Calu3 (cell line): ENCODE measurements at regions not wholly inside any gene's neighbourhood (a gene's known extent, or its start where the extent isn't known, plus 50 kb on each side); places are given as distances from the start of the nearest gene placed in this dataset.

Experiments used
- BruUV-seq: library from RNA; stranded (reverse); fragments of 400-500 nt; replicated peaks from 2 replicates; lab custom pipeline; 2021; lab: Mats Ljungman, UMichigan
- CTCF ChIA-PET: fragments of 300-600 bp; sonication (Branson Sonifier 250); formaldehyde crosslinking; loops from one replicate; lab custom pipeline; 2022; ENCODE audit warnings: antibody characterized with exemption; lab: Charles Lee
- DNase-seq: peaks from one replicate; pipeline ENCODE4 v3.0.0; 2022
- H3K27ac Mint-ChIP-seq: one replicate; pipeline ENCODE4 v1.8.0; 2022; ENCODE audit warnings: mixed read lengths; ENCODE audit not compliant: unreplicated experiment
- H3K27me3 Mint-ChIP-seq: one replicate; pipeline ENCODE4 v1.8.0; 2022; ENCODE audit warnings: mixed read lengths; ENCODE audit not compliant: unreplicated experiment
- H3K36me3 Mint-ChIP-seq: one replicate; pipeline ENCODE4 v1.8.0; 2022; ENCODE audit warnings: mild to moderate bottlenecking, moderate library complexity, mixed read lengths; ENCODE audit not compliant: insufficient read depth, unreplicated experiment
- H3K4me1 Mint-ChIP-seq: one replicate; pipeline ENCODE4 v1.8.0; 2022; ENCODE audit warnings: mild to moderate bottlenecking, low read depth, mixed read lengths; ENCODE audit not compliant: unreplicated experiment
- H3K4me3 Mint-ChIP-seq: one replicate; pipeline ENCODE4 v1.8.0; 2022; ENCODE audit warnings: mild to moderate bottlenecking, low read depth, moderate library complexity, mixed read lengths; ENCODE audit not compliant: unreplicated experiment
- H3K9me3 Mint-ChIP-seq: one replicate; pipeline ENCODE4 v1.8.0; 2022; ENCODE audit warnings: low read depth, mixed read lengths; ENCODE audit not compliant: unreplicated experiment
- CTCF ChIP-seq: fragments of 200-600 bp; IDR thresholded peaks from one replicate; pipeline ENCODE4 v1.8.0; 2022; ENCODE audit warnings: antibody characterized with exemption; ENCODE audit not compliant: unreplicated experiment
- intact Hi-C: fragments of 100-400 bp; cut with micrococcal nuclease; formaldehyde crosslinking; loops from one replicate; pipeline ENCODE4 v1.10.0; 2022; ENCODE audit not compliant: unreplicated experiment

GRCh38 chr1:221029981-221030649 is 150.9 kb downstream of the HLX start:
- Mint-ChIP-seq H3K4me3 (no peak overlapping the region), H3K4me1 (peaks cover 1% of the 10 kb centered on the region), H3K27me3 (no peaks in the 10 kb centered on the region), H3K36me3 (no peaks in the 10 kb centered on the region), H3K9me3 (peaks cover 2% of the 10 kb centered on the region), H3K27ac (no peak overlapping the region)
- CTCF ChIA-PET, result no interaction called here
- TF ChIP-seq CTCF, result no peak
- intact Hi-C loops, result no loop called here
- DNase-seq, result no peak
- BruUV-seq, result no TSS peak

GRCh38 chr1:221030990-221031389 is 151.7 kb downstream of the HLX start:
- CTCF ChIA-PET, result no interaction called here
- DNase-seq, result no peak

GRCh38 chr1:221031458-221032203 is 152.4 kb downstream of the HLX start:
- no peak overlapping the region for H3K4me3 Mint-ChIP-seq
- H3K9me3 Mint-ChIP-seq, result peaks cover 2% of the 10 kb centered on the region
- intact Hi-C loops, result no loop called here
- no TSS peak for BruUV-seq
- no peaks in the 10 kb centered on the region for H3K36me3 Mint-ChIP-seq
- no peak for DNase-seq
- H3K27ac Mint-ChIP-seq, result no peak overlapping the region
- no peaks in the 10 kb centered on the region for H3K27me3 Mint-ChIP-seq
- peaks cover 11% of the 10 kb centered on the region for H3K4me1 Mint-ChIP-seq
- TF ChIP-seq CTCF, result no peak
- CTCF ChIA-PET, result no interaction called here

More at GRCh38 chr1:221030990-221031389, 151.7 kb downstream of the HLX start:
- no peaks in the 10 kb centered on the region for H3K36me3 Mint-ChIP-seq
- H3K4me3 Mint-ChIP-seq, result no peak overlapping the region
- TF ChIP-seq CTCF, result no peak
- peaks cover 10% of the 10 kb centered on the region for H3K4me1 Mint-ChIP-seq
- no TSS peak for BruUV-seq
- intact Hi-C loops, result no loop called here
- no peaks in the 10 kb centered on the region for H3K27me3 Mint-ChIP-seq
- H3K27ac Mint-ChIP-seq, result no peak overlapping the region
- peaks cover 2% of the 10 kb centered on the region for H3K9me3 Mint-ChIP-seq

GRCh38 chr1:221032204-221032585 is 153.0 kb downstream of the HLX start:
- no peak for DNase-seq
- BruUV-seq, result no TSS peak
- Mint-ChIP-seq H3K9me3 (peaks cover 2% of the 10 kb centered on the region), H3K4me1 (peaks cover 11% of the 10 kb centered on the region), H3K36me3 (no peaks in the 10 kb centered on the region), H3K27ac (no peak overlapping the region), H3K4me3 (no peak overlapping the region), H3K27me3 (no peaks in the 10 kb centered on the region)
- intact Hi-C loops, result no loop called here
- CTCF ChIA-PET, result no interaction called here
- TF ChIP-seq CTCF, result no peak
